Ishikawa (cell line): ENCODE measurements at regions not wholly inside any gene's neighbourhood (a gene's known extent, or its start where the extent isn't known, plus 50 kb on each side); places are given as distances from the start of the nearest gene placed in this dataset.

ENCODE experiments used
- EP300 ChIP-seq: IDR thresholded peaks from 2 replicates; pipeline ENCODE4 v1.6.1; 2012; ENCODE audit warnings: borderline replicate concordance
- FOXM1 ChIP-seq: IDR thresholded peaks from 2 replicates; pipeline ENCODE4 v1.6.1; 2012; ENCODE audit warnings: low read depth, borderline replicate concordance
- NFIC ChIP-seq: IDR thresholded peaks from 2 replicates; pipeline ENCODE4 v1.6.1; 2012
- RAD21 ChIP-seq: IDR thresholded peaks from 2 replicates; pipeline ENCODE4 v1.6.1; 2012; ENCODE audit warnings: low read depth
- TAF1 ChIP-seq: IDR thresholded peaks from 2 replicates; pipeline ENCODE4 v1.6.1; 2012; ENCODE audit warnings: low read depth, mild to moderate bottlenecking
- TCF12 ChIP-seq: IDR thresholded peaks from 2 replicates; pipeline ENCODE4 v1.6.1; 2012; ENCODE audit warnings: low read depth
- ZBTB7A ChIP-seq: IDR thresholded peaks from 2 replicates; pipeline ENCODE4 v1.6.1; 2012; ENCODE audit warnings: low read depth
- TF ChIP-seq, protein P1 (sequence below): IDR thresholded peaks from 2 replicates; pipeline ENCODE4 v1.6.1; 2012; ENCODE audit warnings: low read depth, mild to moderate bottlenecking
- TF ChIP-seq, protein P2 (sequence below): IDR thresholded peaks from 2 replicates; pipeline ENCODE4 v1.6.1; 2012
- TF ChIP-seq, protein P3 (sequence below): IDR thresholded peaks from 2 replicates; pipeline ENCODE4 v1.6.1; 2012

DNA sequence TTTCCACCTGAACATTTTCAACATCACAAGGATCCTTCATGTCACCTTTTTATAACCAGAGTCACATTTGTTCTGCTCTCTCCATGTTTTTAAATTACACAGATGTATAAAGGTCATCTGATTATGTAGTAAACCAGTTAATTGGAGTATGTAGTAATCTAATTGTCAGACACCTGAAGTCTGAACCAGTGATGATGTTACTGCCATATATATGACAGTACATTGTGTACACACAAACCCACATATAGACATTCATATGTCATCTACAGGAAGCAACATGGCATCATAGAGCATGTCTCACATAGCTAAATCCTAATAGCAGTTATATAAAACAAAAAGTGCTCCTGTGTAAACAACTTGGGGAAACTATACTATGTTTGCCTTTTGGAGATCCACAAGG is 95.9 kb upstream of the PRR23C start:
- no peak for TF ChIP-seq FOXM1
- no peak for TF ChIP-seq RAD21
- no peak for TF ChIP-seq ZBTB7A
- TF ChIP-seq TAF1 = no peak
- no peak for TF ChIP-seq NFIC
- TF ChIP-seq, protein P1, sequence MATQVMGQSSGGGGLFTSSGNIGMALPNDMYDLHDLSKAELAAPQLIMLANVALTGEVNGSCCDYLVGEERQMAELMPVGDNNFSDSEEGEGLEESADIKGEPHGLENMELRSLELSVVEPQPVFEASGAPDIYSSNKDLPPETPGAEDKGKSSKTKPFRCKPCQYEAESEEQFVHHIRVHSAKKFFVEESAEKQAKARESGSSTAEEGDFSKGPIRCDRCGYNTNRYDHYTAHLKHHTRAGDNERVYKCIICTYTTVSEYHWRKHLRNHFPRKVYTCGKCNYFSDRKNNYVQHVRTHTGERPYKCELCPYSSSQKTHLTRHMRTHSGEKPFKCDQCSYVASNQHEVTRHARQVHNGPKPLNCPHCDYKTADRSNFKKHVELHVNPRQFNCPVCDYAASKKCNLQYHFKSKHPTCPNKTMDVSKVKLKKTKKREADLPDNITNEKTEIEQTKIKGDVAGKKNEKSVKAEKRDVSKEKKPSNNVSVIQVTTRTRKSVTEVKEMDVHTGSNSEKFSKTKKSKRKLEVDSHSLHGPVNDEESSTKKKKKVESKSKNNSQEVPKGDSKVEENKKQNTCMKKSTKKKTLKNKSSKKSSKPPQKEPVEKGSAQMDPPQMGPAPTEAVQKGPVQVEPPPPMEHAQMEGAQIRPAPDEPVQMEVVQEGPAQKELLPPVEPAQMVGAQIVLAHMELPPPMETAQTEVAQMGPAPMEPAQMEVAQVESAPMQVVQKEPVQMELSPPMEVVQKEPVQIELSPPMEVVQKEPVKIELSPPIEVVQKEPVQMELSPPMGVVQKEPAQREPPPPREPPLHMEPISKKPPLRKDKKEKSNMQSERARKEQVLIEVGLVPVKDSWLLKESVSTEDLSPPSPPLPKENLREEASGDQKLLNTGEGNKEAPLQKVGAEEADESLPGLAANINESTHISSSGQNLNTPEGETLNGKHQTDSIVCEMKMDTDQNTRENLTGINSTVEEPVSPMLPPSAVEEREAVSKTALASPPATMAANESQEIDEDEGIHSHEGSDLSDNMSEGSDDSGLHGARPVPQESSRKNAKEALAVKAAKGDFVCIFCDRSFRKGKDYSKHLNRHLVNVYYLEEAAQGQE = no peak
- TF ChIP-seq, protein P2, sequence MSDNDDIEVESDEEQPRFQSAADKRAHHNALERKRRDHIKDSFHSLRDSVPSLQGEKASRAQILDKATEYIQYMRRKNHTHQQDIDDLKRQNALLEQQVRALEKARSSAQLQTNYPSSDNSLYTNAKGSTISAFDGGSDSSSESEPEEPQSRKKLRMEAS = no peak
- no peak for TF ChIP-seq TCF12
- TF ChIP-seq, protein P3, sequence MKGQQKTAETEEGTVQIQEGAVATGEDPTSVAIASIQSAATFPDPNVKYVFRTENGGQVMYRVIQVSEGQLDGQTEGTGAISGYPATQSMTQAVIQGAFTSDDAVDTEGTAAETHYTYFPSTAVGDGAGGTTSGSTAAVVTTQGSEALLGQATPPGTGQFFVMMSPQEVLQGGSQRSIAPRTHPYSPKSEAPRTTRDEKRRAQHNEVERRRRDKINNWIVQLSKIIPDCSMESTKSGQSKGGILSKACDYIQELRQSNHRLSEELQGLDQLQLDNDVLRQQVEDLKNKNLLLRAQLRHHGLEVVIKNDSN = no peak
- no peak for TF ChIP-seq EP300
